ENCODE measurements at regions not wholly inside any gene's neighbourhood (a gene's known extent, or its start where the extent isn't known, plus 50 kb on each side); places are given as distances from the start of the nearest gene placed in this dataset.

- no peak for DNase-seq (ENCODE audit: low spot score)
These were observed 243.2 kb downstream of the CASP12 start for GRCh38 chr11:104655066-104655465.

DNA sequence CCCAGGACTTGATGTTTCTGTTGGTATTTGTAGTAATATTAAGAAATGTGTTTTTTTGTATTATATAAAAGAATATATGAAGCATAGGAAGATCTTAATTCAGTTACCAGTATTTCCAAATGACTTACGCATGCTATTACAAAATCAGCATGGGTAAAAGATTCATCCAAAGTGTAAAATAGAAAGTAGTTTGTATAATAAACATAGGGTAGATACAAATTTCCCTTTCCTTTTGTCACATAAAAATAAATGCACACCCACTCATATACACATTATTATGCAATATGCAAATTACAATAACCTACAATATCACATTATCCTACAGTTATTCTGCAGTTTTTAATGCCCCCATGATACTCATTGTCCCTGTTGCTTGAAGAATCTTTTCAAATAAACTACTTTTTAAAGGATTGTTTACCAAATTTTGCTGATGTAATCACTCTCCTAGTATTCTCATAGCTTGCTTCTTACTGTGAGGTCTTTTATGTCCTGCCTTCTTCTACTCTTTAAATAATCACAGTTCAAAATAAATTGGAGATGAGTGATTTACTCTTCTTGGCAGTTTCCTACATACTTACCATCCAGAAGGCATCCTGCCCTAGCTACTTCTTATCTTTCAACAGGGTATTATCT, 244.0 kb downstream of the CASP12 start:
- no peak for DNase-seq (ENCODE audit: low spot score)

GRCh38 chr11:104653407-104653806, 244.9 kb downstream of the CASP12 start:
- DNase-seq (ENCODE audit: low spot score): peak; percentile 64

DNA sequence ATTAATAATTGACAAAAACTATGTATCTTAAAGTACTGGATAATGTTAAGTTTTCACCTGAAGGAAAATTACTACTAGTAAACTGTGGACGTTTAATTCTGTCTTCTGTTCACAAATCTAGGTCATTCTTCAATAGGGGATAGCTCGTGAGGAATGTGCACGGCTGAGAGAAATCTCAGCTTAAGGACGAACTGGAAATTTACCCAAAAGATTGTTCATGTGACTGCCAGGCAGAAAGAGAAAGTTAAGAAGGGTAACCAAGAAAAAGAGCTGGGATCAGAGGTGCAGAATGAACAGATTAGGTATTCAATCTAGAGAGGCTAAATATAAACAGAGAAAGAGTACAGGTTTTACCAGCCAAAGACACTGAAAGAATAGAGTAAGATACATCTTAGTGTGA, 245.3 kb downstream of the CASP12 start:
- no peak for DNase-seq (ENCODE audit: low spot score)

DNA sequence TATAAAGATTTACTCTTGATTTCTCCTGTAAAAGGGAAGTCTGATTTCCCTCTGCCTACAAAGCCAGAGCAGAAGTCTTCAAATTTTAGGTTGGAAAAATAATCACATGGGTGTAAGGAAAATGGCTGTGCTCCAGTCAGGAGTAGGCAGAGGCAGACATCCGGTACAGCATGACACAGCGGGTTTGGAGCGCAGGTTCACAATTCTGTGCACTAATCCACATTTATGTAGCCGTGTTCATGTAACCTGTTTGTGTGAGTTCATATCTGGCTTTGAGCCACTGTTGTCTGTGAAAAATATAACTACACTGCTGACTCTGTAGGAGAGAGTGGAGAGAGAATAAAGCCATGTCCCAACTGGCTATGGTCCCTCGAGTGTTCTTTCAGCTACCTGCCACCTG, 248.0 kb downstream of the CASP12 start:
- no peak for DNase-seq (ENCODE audit: low spot score)

DNA sequence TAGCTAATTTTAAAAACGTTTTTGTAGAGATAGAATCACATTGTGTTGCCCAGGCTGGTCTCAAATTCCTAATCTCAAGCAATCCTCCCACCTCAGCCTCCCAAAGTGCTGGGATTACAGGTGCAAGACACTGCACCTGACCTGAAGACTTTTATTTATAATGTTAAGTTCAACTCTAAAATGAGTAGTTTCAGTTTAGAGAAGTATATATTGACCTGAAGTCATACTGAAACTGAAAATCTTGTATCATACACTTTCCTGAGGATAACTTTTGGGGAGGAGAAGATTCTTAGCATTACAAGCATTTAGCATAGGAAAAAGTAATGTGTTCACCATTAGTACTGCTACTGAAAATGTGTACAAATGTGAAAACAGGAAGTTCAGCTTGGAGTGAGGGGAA, 249.3 kb downstream of the CASP12 start:
- no peak for DNase-seq (ENCODE audit: low spot score)

- DNase-seq (ENCODE audit: low spot score): no peak
These were observed 252.7 kb downstream of the CASP12 start for GRCh38 chr11:104645261-104646222.

DNA sequence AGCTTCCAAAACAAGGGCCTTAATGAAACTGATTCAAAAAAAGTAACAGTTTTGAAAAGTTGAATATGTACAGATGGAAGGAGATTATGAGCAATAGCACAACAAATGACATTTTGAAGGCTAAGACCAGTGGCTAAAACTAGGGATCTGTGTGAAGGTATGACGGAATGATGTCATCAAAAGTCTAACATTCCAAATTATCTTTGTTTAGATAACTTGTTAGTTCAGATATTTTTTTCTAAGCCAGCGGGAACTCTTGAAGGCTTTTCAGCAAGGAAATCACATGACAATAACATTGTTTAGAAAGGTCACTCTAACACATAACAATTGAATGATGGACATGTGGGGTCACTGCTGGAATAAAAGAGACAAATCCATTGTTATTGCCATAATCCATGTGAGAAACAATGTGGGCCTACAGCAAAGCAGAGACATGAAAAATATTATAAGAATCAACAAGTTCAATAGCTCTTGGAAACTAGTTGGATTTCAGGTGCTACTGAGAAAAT, 260.5 kb downstream of the CASP12 start:
- DNase-seq (ENCODE audit: low spot score): no peak

DNA sequence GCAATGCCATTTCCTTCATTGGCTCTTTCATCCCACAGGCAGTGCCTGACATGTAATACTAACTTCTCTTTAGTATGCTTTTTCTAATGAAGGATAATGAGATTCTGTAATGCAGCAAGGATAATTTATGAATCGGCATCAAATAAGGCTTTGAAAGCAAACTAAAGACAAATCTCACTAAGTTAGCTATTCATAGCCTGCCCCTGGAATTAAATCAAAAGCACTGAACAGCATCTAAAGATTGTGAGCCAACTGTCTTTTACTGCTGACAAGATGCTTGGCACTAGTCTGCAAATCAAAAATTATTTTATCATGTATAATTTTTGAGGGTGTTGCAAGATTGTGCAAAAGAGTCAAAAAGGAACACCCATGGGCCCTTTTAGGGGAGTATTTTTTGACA, 265.0 kb downstream of the CASP12 start:
- DNase-seq (ENCODE audit: low spot score): no peak

DNA sequence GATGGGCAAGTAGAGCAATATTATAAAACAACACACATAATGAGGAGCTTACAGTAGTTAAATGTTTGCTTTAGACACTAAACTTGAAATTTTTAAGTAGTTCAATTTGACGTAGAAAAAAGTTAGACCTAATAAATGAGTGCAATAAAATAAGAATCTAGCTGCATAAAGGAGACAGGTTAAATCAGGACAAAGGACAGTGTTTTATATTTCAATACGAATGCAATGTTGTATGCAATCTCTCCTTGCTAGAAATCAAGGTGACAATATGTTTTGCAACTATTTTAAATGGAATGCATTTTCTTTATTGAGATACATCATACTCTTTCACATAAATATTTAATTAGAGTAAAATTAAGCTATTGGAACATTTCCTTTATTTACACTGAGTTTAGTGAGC, 267.9 kb downstream of the CASP12 start:
- no peak for DNase-seq (ENCODE audit: low spot score)

- DNase-seq (ENCODE audit: low spot score): peak; percentile 33
These were observed 273.0 kb downstream of the CASP12 start for GRCh38 chr11:104625246-104625645.

GRCh38 chr11:104624021-104624420, 274.2 kb downstream of the CASP12 start:
- DNase-seq (ENCODE audit: low spot score): peak; percentile 9

GRCh38 chr11:104623518-104623917, 274.7 kb downstream of the CASP12 start:
- peak; percentile 78 for DNase-seq (ENCODE audit: low spot score)

DNA sequence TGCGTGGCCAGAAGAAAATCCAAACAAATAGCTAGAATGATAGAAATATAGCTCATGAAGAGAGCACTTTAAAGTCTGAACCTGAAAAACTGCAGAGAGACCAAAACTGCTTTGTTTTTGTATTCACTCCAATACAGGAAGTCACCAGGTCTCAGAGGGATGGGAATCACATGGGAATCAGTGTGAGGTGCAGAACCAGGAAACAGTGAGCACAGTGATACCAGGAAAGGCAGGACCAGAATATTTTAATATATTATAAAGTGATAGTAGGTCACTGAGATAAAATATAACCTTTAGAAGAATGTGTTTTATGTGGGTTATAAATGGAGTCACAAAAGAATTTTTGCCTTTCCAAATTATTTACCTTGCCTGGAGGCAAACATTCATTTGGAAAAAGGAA, 277.3 kb downstream of the CASP12 start:
- DNase-seq (ENCODE audit: low spot score): peak; percentile 44

- DNase-seq (ENCODE audit: low spot score): peak; percentile 68
These were observed 278.5 kb downstream of the CASP12 start for GRCh38 chr11:104619751-104620150.

DNA sequence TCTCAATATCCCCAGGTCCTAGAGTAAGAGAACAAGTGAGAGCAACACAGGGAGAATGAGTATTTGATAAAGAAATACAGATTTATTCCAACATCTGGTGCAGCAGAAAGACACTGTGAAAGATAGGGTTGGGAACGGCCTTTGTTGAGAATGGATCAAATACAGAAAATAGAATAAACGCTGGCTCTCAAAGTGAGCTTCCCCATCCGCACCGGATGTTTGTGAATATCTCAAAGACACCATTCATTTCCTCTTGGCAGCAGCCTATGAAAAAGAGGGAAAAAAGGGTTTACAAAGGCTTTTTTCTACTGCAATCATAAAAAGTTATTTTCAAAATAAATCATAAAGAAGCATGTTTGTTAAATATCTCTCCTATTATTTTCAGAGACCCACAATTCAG, 279.3 kb downstream of the CASP12 start:
- no peak for DNase-seq (ENCODE audit: low spot score)

DNA sequence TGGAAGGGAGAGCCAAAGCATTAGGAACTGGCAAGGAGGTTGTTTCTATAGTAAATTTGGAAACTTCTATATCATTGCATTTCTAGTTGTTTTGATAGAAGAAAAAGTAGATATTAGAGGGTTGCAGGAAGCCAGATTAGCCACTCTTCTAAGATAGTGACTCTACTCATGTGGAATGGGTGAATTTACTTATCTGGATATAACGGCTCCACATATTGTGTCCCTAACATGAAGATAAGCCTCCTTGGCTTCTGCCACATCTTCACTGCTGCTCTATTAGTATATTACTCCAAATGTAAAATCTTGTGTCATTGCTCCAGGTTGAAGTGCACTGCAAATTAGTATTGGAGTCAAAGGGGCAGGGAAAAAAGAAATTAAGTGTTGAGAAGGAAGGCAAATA, 283.3 kb downstream of the CASP12 start:
- DNase-seq (ENCODE audit: low spot score): no peak

DNA sequence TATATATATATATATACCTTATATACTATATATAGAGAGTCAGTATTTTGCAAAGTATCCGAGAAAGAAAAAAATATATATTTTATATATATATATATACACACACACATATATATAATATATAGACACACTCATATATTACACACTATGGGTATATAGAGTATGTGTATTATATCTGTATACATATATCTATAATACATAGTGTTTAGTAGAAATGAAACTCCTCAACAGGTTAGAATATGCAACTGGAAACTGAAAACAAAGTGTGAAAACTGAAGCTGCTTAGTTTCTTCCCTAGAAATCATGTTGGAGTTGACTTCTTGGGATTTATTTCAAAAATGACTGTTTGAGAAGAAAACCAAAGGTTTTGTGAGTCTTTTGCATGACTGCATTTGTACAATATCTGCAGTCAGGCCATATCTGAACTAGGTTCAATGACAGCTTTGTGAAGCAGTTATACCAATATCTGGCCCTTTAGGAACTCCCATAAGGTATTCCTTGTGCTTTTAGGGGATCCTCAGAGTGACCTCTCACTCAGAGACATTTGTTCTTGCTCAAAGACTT, 284.1 kb downstream of the CASP12 start:
- DNase-seq (ENCODE audit: low spot score): no peak

GRCh38 chr11:104610635-104611034, 287.6 kb downstream of the CASP12 start:
- DNase-seq (ENCODE audit: low spot score): no peak

- DNase-seq (ENCODE audit: low spot score): peak; percentile 61
These were observed 288.8 kb downstream of the CASP12 start for GRCh38 chr11:104609311-104610085.

- DNase-seq (ENCODE audit: low spot score): no peak
These were observed 295.6 kb downstream of the CASP12 start for GRCh38 chr11:104602643-104603042.
